Adrenal gland (tissue), 5 donors: ENCODE measurements at regions not wholly inside any gene's neighbourhood (a gene's known extent, or its start where the extent isn't known, plus 50 kb on each side); places are given as distances from the start of the nearest gene placed in this dataset.

Source experiments
- CTCF ChIP-seq, 6 experiments: fragments of 450-650 bp in 4 of 6; fragments of 200-600 bp in 2 of 6; sonication (generic) in 1 of 6; IDR thresholded peaks; 1 replicate in 5 of 6; 2 replicates in 1 of 6; pipeline versions ENCODE4 v1.5.1 to v1.8.0; 2016 to 2021; ENCODE audit warnings: antibody characterized with exemption in 6 of 6, mild to moderate bottlenecking in 2 of 6, moderate library complexity in 1 of 6
- POLR2A ChIP-seq, 2 donors: fragments of 450-650 bp; IDR thresholded peaks; one replicate each; pipeline ENCODE4 v1.6.1; 2017; ENCODE audit warnings: antibody characterized with exemption in 2 of 2, mild to moderate bottlenecking in 2 of 2, moderate library complexity in 1 of 2
- donor health status: DM: no; HTN: no; CAD: no.

DNA sequence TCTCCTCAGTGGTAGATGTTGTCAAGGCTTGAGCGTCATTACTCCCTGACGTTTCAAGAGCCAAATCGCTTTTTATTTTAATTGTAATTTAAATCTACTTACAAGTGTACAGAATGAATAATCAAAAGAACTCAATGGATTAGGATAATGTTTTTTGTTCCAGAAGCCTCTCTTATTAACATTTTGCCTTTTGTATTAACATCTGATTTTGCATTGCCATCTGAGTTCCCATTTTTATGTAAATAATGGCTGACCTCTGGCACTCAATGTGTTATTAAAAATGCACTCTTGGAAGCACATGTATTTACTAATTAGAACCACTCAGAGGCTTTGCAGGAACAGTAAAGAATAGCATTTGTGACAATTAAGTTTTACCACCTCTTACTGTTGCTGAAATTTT lies 411.0 kb downstream of the EPHA5 start:
- TF ChIP-seq CTCF (IDR thresholded peaks at IDR 0.05), result no peak
- TF ChIP-seq POLR2A (IDR thresholded peaks at IDR 0.05), result no peak
